ENCODE measurements at regions not wholly inside any gene's neighbourhood (a gene's known extent, or its start where the extent isn't known, plus 50 kb on each side); places are given as distances from the start of the nearest gene placed in this dataset.

DNA sequence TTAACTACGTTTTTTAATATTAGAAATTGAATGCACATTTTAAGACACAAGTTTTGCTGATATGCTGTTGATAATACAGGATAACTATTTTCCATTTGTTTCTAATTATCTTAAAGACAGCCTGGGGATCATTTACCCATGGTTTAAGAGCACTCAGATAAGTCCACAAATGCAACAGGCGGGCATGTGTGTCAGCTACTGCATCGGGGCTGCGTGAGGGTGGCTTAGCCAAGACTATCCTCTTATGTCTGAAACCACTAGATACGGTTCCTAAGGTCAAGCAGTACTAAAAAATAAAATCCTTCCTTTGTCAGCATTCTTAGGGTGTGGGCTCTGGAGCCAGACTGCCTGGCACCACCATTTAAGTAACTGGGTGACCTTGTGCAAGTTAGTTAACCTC, 254.8 kb downstream of the SATB2 start:
- TF ChIP-seq, protein P1, sequence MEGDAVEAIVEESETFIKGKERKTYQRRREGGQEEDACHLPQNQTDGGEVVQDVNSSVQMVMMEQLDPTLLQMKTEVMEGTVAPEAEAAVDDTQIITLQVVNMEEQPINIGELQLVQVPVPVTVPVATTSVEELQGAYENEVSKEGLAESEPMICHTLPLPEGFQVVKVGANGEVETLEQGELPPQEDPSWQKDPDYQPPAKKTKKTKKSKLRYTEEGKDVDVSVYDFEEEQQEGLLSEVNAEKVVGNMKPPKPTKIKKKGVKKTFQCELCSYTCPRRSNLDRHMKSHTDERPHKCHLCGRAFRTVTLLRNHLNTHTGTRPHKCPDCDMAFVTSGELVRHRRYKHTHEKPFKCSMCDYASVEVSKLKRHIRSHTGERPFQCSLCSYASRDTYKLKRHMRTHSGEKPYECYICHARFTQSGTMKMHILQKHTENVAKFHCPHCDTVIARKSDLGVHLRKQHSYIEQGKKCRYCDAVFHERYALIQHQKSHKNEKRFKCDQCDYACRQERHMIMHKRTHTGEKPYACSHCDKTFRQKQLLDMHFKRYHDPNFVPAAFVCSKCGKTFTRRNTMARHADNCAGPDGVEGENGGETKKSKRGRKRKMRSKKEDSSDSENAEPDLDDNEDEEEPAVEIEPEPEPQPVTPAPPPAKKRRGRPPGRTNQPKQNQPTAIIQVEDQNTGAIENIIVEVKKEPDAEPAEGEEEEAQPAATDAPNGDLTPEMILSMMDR (IDR thresholded peaks at IDR 0.05): no peak
- TF ChIP-seq, protein P2, sequence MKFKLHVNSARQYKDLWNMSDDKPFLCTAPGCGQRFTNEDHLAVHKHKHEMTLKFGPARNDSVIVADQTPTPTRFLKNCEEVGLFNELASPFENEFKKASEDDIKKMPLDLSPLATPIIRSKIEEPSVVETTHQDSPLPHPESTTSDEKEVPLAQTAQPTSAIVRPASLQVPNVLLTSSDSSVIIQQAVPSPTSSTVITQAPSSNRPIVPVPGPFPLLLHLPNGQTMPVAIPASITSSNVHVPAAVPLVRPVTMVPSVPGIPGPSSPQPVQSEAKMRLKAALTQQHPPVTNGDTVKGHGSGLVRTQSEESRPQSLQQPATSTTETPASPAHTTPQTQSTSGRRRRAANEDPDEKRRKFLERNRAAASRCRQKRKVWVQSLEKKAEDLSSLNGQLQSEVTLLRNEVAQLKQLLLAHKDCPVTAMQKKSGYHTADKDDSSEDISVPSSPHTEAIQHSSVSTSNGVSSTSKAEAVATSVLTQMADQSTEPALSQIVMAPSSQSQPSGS (CRISPR knock-in tag; IDR thresholded peaks at IDR 0.05; ENCODE audit: borderline replicate concordance, low read depth): no peak
- TF ChIP-seq NR2C2 (CRISPR knock-in tag; IDR thresholded peaks at IDR 0.05) (no peak), SP1 (CRISPR knock-in tag; conservative IDR thresholded peaks at IDR 0.05) (no peak), CREB1 (CRISPR knock-in tag; IDR thresholded peaks at IDR 0.05) (no peak)
- TF ChIP-seq, protein P3, sequence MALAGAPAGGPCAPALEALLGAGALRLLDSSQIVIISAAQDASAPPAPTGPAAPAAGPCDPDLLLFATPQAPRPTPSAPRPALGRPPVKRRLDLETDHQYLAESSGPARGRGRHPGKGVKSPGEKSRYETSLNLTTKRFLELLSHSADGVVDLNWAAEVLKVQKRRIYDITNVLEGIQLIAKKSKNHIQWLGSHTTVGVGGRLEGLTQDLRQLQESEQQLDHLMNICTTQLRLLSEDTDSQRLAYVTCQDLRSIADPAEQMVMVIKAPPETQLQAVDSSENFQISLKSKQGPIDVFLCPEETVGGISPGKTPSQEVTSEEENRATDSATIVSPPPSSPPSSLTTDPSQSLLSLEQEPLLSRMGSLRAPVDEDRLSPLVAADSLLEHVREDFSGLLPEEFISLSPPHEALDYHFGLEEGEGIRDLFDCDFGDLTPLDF (CRISPR knock-in tag; IDR thresholded peaks at IDR 0.05): no peak
- TF ChIP-seq, protein P4, sequence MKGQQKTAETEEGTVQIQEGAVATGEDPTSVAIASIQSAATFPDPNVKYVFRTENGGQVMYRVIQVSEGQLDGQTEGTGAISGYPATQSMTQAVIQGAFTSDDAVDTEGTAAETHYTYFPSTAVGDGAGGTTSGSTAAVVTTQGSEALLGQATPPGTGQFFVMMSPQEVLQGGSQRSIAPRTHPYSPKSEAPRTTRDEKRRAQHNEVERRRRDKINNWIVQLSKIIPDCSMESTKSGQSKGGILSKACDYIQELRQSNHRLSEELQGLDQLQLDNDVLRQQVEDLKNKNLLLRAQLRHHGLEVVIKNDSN (CRISPR knock-in tag; IDR thresholded peaks at IDR 0.05): no peak
- TF ChIP-seq, protein P5, sequence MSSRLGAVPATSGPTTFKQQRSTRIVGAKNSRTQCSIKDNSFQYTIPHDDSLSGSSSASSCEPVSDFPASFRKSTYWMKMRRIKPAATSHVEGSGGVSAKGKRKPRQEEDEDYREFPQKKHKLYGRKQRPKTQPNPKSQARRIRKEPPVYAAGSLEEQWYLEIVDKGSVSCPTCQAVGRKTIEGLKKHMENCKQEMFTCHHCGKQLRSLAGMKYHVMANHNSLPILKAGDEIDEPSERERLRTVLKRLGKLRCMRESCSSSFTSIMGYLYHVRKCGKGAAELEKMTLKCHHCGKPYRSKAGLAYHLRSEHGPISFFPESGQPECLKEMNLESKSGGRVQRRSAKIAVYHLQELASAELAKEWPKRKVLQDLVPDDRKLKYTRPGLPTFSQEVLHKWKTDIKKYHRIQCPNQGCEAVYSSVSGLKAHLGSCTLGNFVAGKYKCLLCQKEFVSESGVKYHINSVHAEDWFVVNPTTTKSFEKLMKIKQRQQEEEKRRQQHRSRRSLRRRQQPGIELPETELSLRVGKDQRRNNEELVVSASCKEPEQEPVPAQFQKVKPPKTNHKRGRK (CRISPR knock-in tag; IDR thresholded peaks at IDR 0.05; ENCODE audit: borderline replicate concordance): no peak

All from WTC11 (cell line).